Keratinocyte (primary cell): ENCODE measurements at regions not wholly inside any gene's neighbourhood (a gene's known extent, or its start where the extent isn't known, plus 50 kb on each side); places are given as distances from the start of the nearest gene placed in this dataset.

Experiments used
- DNase-seq: peaks from one replicate; pipeline ENCODE4 v3.0.0-alpha.2; 2011; ENCODE audit warnings: low read depth, missing footprints, low spot score
- FAIRE-seq: peaks from 2 replicates; lab custom pipeline; 2011; peaks lifted over from hg19 to GRCh38; lab: Jason Lieb, UNC
- H2AFZ ChIP-seq: 2 replicates; pipeline ENCODE4 v1.6.0; 2012; ENCODE audit warnings: low read length, control low read depth, inconsistent platforms; ENCODE audit not compliant: control insufficient read depth
- H3K27ac ChIP-seq: 2 replicates; pipeline ENCODE4 v1.5.1; 2011; ENCODE audit warnings: low read length; ENCODE audit not compliant: control insufficient read depth, insufficient read depth
- H3K27me3 ChIP-seq: 3 replicates; pipeline ENCODE4 v1.6.0; 2011; ENCODE audit warnings: low read length; ENCODE audit not compliant: control insufficient read depth, insufficient read depth; ENCODE audit errors: extremely low read depth
- H3K36me3 ChIP-seq, 2 experiments: 2 replicates in 1 of 2; 3 replicates in 1 of 2; pipeline ENCODE4 v1.5.1; 2011; ENCODE audit warnings: low read length in 2 of 2, mild to moderate bottlenecking in 1 of 2; ENCODE audit not compliant: control insufficient read depth in 2 of 2, insufficient read depth in 2 of 2; ENCODE audit errors: extremely low read depth in 1 of 2
- H3K4me1 ChIP-seq: 3 replicates; pipeline ENCODE4 v1.5.1; 2011; ENCODE audit warnings: low read length; ENCODE audit not compliant: control insufficient read depth, insufficient read depth; ENCODE audit errors: extremely low read depth
- H3K4me2 ChIP-seq: 3 replicates; pipeline ENCODE4 v1.6.0; 2011; ENCODE audit warnings: low read depth, low read length; ENCODE audit not compliant: control insufficient read depth, insufficient read depth; ENCODE audit errors: extremely low read depth
- H3K4me3 ChIP-seq, 3 experiments: fragments of 200-600 bp in 1 of 3; sonication (generic) in 1 of 3; 2 replicates in 2 of 3; 3 replicates in 1 of 3; pipeline ENCODE4 v1.5.1; 2011 to 2016; ENCODE audit warnings: low read length in 3 of 3, mild to moderate bottlenecking in 3 of 3, control low read depth in 2 of 3, inconsistent platforms in 1 of 3, low read depth in 1 of 3, mixed read lengths in 1 of 3, mixed run types in 1 of 3, moderate library complexity in 1 of 3; ENCODE audit not compliant: control insufficient read depth in 2 of 3, insufficient read depth in 2 of 3; ENCODE audit errors: extremely low read depth in 1 of 3
- H3K79me2 ChIP-seq: 2 replicates; pipeline ENCODE4 v1.6.0; 2012; ENCODE audit warnings: low read length; ENCODE audit not compliant: control insufficient read depth, insufficient read depth
- H3K9ac ChIP-seq: 3 replicates; pipeline ENCODE4 v1.6.0; 2011; ENCODE audit warnings: low read length; ENCODE audit not compliant: control insufficient read depth, insufficient read depth; ENCODE audit errors: extremely low read depth
- H3K9me1 ChIP-seq: 3 replicates; pipeline ENCODE4 v1.6.0; 2011; ENCODE audit warnings: low read length; ENCODE audit not compliant: control insufficient read depth, insufficient read depth; ENCODE audit errors: extremely low read depth
- H3K9me3 ChIP-seq: 2 replicates; pipeline ENCODE4 v1.5.1; 2012; ENCODE audit warnings: low read depth, low read length; ENCODE audit not compliant: control insufficient read depth
- H4K20me1 ChIP-seq: 3 replicates; pipeline ENCODE4 v1.6.0; 2011; ENCODE audit warnings: low read length; ENCODE audit not compliant: control insufficient read depth, insufficient read depth; ENCODE audit errors: extremely low read depth
- EZH2 ChIP-seq: IDR thresholded peaks from one replicate; pipeline ENCODE4 v1.6.1; 2012; ENCODE audit warnings: inconsistent platforms, mild to moderate bottlenecking, low read length, moderate library complexity
- dilution Hi-C: fragments of 300-500 bp; cut with MboI; formaldehyde crosslinking; loops from one replicate; pipeline ENCODE4 v1.7.0; 2020; ENCODE audit warnings: low sequenced_read_pairs; ENCODE audit not compliant: extremely low pct_ligation_motif_present
- TF ChIP-seq, protein P1 (sequence below), 3 experiments: IDR thresholded peaks in 1 of 3; conservative IDR thresholded peaks in 1 of 3; optimal IDR thresholded peaks in 1 of 3; 2 replicates in 2 of 3; 3 replicates in 1 of 3; pipeline versions ENCODE3 to v1.5.1; 2011; ENCODE audit warnings: low read length in 3 of 3, mild to moderate bottlenecking in 3 of 3, moderate library complexity in 2 of 3, control low read depth in 1 of 3, inconsistent platforms in 1 of 3; ENCODE audit not compliant: insufficient read depth in 2 of 3; ENCODE audit errors: extremely low read depth in 1 of 3

DNA sequence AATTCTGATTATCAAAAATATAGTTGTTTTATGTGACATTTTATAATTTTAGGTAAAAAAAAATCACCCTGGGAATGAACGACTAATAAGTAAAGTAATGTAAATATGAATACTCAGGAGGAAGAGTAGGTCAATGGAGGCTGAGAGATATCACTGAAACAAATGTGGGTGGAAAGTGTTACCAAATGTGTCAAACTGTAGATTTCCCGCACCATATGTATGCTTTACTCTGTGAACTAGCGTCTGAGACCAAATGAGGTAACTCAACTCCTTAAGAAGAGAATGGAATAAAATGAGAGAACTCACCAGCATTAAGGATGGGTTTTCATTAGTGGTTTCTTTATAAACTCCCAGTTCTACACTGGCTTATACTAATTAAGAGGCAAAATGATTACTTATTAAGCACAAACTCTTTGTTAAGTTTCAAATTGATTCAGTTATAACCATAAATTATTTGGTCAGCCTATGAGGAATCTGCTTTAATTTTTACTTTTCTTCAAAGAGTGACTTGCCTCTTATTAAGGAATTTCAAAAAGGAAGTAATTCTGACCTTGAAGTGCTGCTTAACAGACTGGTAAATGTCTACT is 784.7 kb upstream of the GJE1 start:
- H3K4me2 ChIP-seq = no peak overlapping the region
- H3K4me3 ChIP-seq = no peak overlapping the region
- no peaks in the 10 kb centered on the region for H3K79me2 ChIP-seq
- TF ChIP-seq, protein P1, sequence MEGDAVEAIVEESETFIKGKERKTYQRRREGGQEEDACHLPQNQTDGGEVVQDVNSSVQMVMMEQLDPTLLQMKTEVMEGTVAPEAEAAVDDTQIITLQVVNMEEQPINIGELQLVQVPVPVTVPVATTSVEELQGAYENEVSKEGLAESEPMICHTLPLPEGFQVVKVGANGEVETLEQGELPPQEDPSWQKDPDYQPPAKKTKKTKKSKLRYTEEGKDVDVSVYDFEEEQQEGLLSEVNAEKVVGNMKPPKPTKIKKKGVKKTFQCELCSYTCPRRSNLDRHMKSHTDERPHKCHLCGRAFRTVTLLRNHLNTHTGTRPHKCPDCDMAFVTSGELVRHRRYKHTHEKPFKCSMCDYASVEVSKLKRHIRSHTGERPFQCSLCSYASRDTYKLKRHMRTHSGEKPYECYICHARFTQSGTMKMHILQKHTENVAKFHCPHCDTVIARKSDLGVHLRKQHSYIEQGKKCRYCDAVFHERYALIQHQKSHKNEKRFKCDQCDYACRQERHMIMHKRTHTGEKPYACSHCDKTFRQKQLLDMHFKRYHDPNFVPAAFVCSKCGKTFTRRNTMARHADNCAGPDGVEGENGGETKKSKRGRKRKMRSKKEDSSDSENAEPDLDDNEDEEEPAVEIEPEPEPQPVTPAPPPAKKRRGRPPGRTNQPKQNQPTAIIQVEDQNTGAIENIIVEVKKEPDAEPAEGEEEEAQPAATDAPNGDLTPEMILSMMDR (optimal IDR thresholded peaks at IDR 0.05 in 1 of 3, IDR thresholded peaks at IDR 0.05 in 1 of 3, conservative IDR thresholded peaks at IDR 0.05 in 1 of 3; ENCODE audit: extremely low read depth in 1 of 3, insufficient read depth in 2 of 3, low read length in 3 of 3) = no peak
- TF ChIP-seq EZH2 = no peak
- dilution Hi-C loops = no loop called here
- no peaks in the 10 kb centered on the region for H3K9me3 ChIP-seq
- no peak overlapping the region for H3K27ac ChIP-seq
- H3K9me1 ChIP-seq = no peaks in the 10 kb centered on the region
- no peak overlapping the region for H2AFZ ChIP-seq
- no peaks in the 10 kb centered on the region for H3K27me3 ChIP-seq
- FAIRE-seq = no peak
- no peak overlapping the region for H3K9ac ChIP-seq
- H4K20me1 ChIP-seq = no peaks in the 10 kb centered on the region
- no peaks in the 10 kb centered on the region for H3K36me3 ChIP-seq
- H3K4me1 ChIP-seq = no peaks in the 10 kb centered on the region
- DNase-seq = no peak

DNA sequence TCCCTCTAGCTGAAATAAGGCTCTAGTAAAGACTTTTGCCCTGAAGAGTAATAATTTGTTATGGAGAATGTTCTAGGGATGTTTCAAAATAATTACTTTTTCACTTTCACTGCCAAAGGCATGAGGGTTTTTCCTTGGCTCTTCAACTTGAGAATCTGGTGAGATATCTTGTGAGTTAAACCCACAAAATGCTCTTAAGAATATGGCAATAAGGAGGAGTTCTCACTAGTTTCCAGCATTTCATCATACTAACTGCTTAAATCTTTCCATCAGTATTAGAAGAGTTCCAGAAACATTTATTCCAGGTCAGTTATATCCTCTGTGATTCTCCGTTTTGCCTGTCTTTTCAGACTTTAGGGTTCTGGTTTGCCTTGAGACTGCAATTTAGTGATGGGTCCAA is 785.6 kb upstream of the GJE1 start:
- Histone ChIP-seq H3K27ac (no peak overlapping the region), H4K20me1 (no peaks in the 10 kb centered on the region), H3K27me3 (no peaks in the 10 kb centered on the region), H2AFZ (no peak overlapping the region), H3K79me2 (no peaks in the 10 kb centered on the region), H3K4me1 (no peaks in the 10 kb centered on the region), H3K4me3 (no peak overlapping the region), H3K9me3 (no peaks in the 10 kb centered on the region), H3K4me2 (no peak overlapping the region), H3K9ac (no peak overlapping the region), H3K36me3 (no peaks in the 10 kb centered on the region), H3K9me1 (no peaks in the 10 kb centered on the region)
- TF ChIP-seq, protein P1 (optimal IDR thresholded peaks at IDR 0.05 in 1 of 3, IDR thresholded peaks at IDR 0.05 in 1 of 3, conservative IDR thresholded peaks at IDR 0.05 in 1 of 3; ENCODE audit: extremely low read depth in 1 of 3, insufficient read depth in 2 of 3, low read length in 3 of 3) = no peak
- no peak for TF ChIP-seq EZH2
- dilution Hi-C loops = no loop called here
- DNase-seq = no peak
- FAIRE-seq = no peak
